Liver (tissue), 8 donors: ENCODE measurements at regions not wholly inside any gene's neighbourhood (a gene's known extent, or its start where the extent isn't known, plus 50 kb on each side); places are given as distances from the start of the nearest gene placed in this dataset.

ENCODE experiments used
- DNase-seq: peaks from one replicate; pipeline ENCODE4 v3.0.0-alpha.2; 2017; ENCODE audit warnings: low spot score
- H3K27ac ChIP-seq, 2 donors: one replicate each; pipeline ENCODE4 v1.7.0; 2013; ENCODE audit warnings: inconsistent platforms in 2 of 2, low read length in 2 of 2, control low read depth in 1 of 2, low read depth in 1 of 2, mild to moderate bottlenecking in 1 of 2
- H3K27me3 ChIP-seq, 4 donors: one replicate each; pipeline versions ENCODE4 v1.6.1 to v1.7.0; 2013; ENCODE audit warnings: low read length in 3 of 4, inconsistent platforms in 1 of 4, mild to moderate bottlenecking in 1 of 4, moderate library complexity in 1 of 4; ENCODE audit not compliant: control insufficient read depth in 4 of 4, insufficient read depth in 4 of 4
- H3K36me3 ChIP-seq, 4 donors: one replicate each; pipeline versions ENCODE4 v1.6.1 to v1.7.0; 2013; ENCODE audit warnings: low read length in 3 of 4, mild to moderate bottlenecking in 3 of 4, low read depth in 1 of 4, moderate library complexity in 1 of 4; ENCODE audit not compliant: control insufficient read depth in 4 of 4, insufficient read depth in 3 of 4
- H3K4me1 ChIP-seq, 4 donors: one replicate each; pipeline versions ENCODE4 v1.6.1 to v1.7.0; 2013; ENCODE audit warnings: low read length in 3 of 4, mild to moderate bottlenecking in 3 of 4, moderate library complexity in 1 of 4; ENCODE audit not compliant: control insufficient read depth in 4 of 4, insufficient read depth in 4 of 4
- H3K4me3 ChIP-seq, 3 donors: one replicate each; pipeline versions ENCODE4 v1.6.1 to v1.7.0; 2013; ENCODE audit warnings: low read length in 3 of 3, control low read depth in 1 of 3, low read depth in 1 of 3, mild to moderate bottlenecking in 1 of 3
- H3K9ac ChIP-seq, 2 donors: one replicate each; pipeline ENCODE4 v1.7.0; 2013; ENCODE audit warnings: low read length in 2 of 2, mild to moderate bottlenecking in 2 of 2, moderate library complexity in 2 of 2, control low read depth in 1 of 2, low read depth in 1 of 2
- H3K9me3 ChIP-seq, 4 donors: one replicate each; pipeline versions ENCODE4 v1.6.1 to v1.7.0; 2013; ENCODE audit warnings: low read length in 3 of 4; ENCODE audit not compliant: control insufficient read depth in 4 of 4
- ATF3 ChIP-seq: IDR thresholded peaks from 2 replicates; pipeline ENCODE4 v1.6.1; 2016; ENCODE audit warnings: antibody characterized with exemption
- CTCF ChIP-seq: fragments of 150-350 bp; IDR thresholded peaks from 2 replicates; pipeline ENCODE4 v1.5.1; 2017; ENCODE audit warnings: improper control_type of control experiment, low read depth, low read length; ENCODE audit not compliant: missing input control
- EGR1 ChIP-seq, 2 donors: IDR thresholded peaks; 2 replicates each; pipeline ENCODE4 v1.6.1; 2016 to 2018; ENCODE audit warnings: antibody characterized with exemption in 2 of 2, low read depth in 2 of 2
- FOXA1 ChIP-seq: IDR thresholded peaks from 2 replicates; pipeline ENCODE4 v1.6.1; 2016; ENCODE audit warnings: antibody characterized with exemption
- GABPA ChIP-seq, 2 donors: IDR thresholded peaks in 1 of 2; conservative IDR thresholded peaks in 1 of 2; 2 replicates each; pipeline ENCODE4 v1.6.1; 2016; ENCODE audit warnings: antibody characterized with exemption in 2 of 2, mild to moderate bottlenecking in 1 of 2, moderate library complexity in 1 of 2
- HNF4G ChIP-seq: IDR thresholded peaks from 2 replicates; pipeline ENCODE4 v1.6.1; 2016; ENCODE audit warnings: antibody characterized with exemption
- NR2F2 ChIP-seq: IDR thresholded peaks from 2 replicates; pipeline ENCODE4 v1.6.1; 2016; ENCODE audit warnings: antibody characterized with exemption
- REST ChIP-seq: IDR thresholded peaks from 2 replicates; pipeline ENCODE4 v1.6.1; 2016; ENCODE audit warnings: antibody characterized with exemption, mild to moderate bottlenecking
- TAF1 ChIP-seq: conservative IDR thresholded peaks from 2 replicates; pipeline ENCODE4 v1.6.1; 2016; ENCODE audit warnings: antibody characterized with exemption, mild to moderate bottlenecking
- ZBTB33 ChIP-seq: IDR thresholded peaks from 2 replicates; pipeline ENCODE4 v1.6.1; 2016; ENCODE audit warnings: antibody characterized with exemption
- WGBS: extraction: QIAGEN DNeasy Blood & Tissue Kit; methylation state at CpG from one replicate; pipeline ENCODE4 v1.1.7; 2013; 5-methylcytosine and 5-hydroxymethylcytosine counted together
- donor health status: healthy.
- donor health status: healthy.
- donor health status: healthy.
- donor health status: healthy.
- donor health status: healthy.

GRCh38 chr6:126718600-126719327 is 378.8 kb downstream of the CENPW start:
- no peaks in the 10 kb centered on the region for H3K27me3 ChIP-seq
- no peak overlapping the region for H3K9ac ChIP-seq
- H3K4me1 ChIP-seq: no peaks in the 10 kb centered on the region
- H3K9me3 ChIP-seq: no peaks in the 10 kb centered on the region
- no peaks in the 10 kb centered on the region for H3K36me3 ChIP-seq
- no peak overlapping the region for H3K4me3 ChIP-seq
- no peak for DNase-seq
- no peak overlapping the region for H3K27ac ChIP-seq
- 60% methylated on average over 4 of the region's 4 CpGs for WGBS
- TF ChIP-seq ZBTB33 (no peak), REST (no peak), HNF4G (no peak), EGR1 (IDR thresholded peaks at IDR 0.05; ENCODE audit: low read depth in 2 of 2) (no peak), GABPA (IDR thresholded peaks at IDR 0.05 in 1 of 2, conservative IDR thresholded peaks at IDR 0.05 in 1 of 2) (no peak), FOXA1 (no peak), NR2F2 (no peak), ATF3 (no peak), CTCF (no peak), TAF1 (no peak)

GRCh38 chr6:126720304-126720703 is 380.4 kb downstream of the CENPW start:
- Histone ChIP-seq H3K27me3 (no peaks in the 10 kb centered on the region), H3K4me1 (no peaks in the 10 kb centered on the region), H3K36me3 (no peaks in the 10 kb centered on the region), H3K4me3 (no peak overlapping the region), H3K9me3 (peaks cover 0 to 1% (median 0%) of the 10 kb centered on the region in 4 donors), H3K9ac (no peak overlapping the region), H3K27ac (no peak overlapping the region)
- no peak for DNase-seq
- TF ChIP-seq CTCF: no peak
